ENCODE measurements at regions not wholly inside any gene's neighbourhood (a gene's known extent, or its start where the extent isn't known, plus 50 kb on each side); places are given as distances from the start of the nearest gene placed in this dataset.

- no peak for DNase-seq
Measured at GRCh38 chr7:12949060-12949931, 261.9 kb downstream of the ARL4A start.

- DNase-seq: no peak
Measured at GRCh38 chr7:12951397-12951801, 264.0 kb downstream of the ARL4A start.

DNA sequence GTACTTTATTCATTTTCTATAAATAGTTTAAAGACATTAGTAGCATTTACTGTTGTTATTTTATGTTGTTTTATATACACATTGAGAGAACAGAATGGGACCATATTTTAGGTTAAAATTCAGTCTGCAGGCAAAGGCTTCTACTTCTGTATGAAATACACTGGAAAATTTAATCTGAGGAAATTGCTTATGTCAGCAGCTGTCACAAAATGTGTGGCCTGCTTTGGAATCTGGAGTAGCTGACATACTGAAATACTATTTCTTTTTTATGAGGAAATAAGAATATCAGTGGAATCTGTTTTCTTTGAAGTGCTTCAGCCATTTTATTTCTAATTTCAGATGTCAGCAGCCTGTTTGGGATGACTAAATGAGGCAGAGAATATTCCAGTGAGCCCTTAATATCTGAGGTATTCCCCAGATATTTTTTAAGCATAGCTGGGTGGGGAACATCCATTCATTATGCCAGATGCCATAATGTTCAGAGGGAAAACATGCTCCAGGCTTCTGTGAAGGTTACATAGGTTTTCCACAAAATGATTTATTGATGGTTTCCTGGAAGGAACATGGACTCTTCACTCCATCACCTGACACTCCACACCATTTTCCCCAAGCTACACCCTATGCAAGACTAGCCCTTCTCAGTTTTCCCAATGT lies 267.1 kb downstream of the ARL4A start:
- no peak for DNase-seq

GRCh38 chr7:12957487-12957886 lies 270.1 kb downstream of the ARL4A start:
- no peak for DNase-seq

- no peak for DNase-seq
Measured at GRCh38 chr7:12961910-12962480, 274.6 kb downstream of the ARL4A start.

DNA sequence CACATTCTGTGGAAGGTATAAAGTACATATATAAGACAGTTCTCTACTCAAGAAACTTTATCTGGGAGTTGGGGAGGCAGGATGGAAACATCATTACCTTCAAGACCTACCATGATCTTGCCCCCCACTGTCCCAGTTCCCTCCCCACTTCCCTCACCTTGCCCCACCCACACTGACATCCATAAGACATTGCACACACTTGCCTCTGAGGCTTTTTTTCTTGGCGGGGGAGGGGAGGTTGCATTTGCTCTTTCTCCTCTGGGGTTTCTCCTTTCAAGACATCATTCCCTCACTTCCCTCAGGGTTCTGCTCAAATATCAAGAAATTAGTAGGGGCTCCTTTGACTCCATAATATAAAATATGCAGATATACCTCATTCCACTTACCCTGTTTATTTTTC lies 276.0 kb downstream of the ARL4A start:
- no peak for DNase-seq

DNA sequence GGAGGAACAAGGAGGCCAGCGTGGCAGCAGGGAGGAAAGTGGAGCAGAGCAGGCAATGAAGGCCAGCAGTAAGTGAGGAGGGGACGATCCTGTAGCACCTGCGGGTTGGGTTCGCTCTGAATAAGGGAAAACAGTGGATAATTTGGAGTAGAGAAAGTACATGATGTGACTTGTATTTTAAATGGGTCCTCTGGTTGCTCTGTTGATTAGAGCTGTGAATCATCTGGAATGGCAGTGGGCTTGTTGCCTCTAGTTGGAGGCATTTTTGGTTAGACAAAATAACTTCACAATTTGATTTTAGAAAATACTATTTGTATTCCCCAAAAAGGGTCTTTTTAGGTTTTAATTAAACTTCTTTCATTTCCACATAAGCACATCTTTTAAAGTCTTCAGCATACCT lies 277.4 kb downstream of the ARL4A start:
- DNase-seq: no peak

DNA sequence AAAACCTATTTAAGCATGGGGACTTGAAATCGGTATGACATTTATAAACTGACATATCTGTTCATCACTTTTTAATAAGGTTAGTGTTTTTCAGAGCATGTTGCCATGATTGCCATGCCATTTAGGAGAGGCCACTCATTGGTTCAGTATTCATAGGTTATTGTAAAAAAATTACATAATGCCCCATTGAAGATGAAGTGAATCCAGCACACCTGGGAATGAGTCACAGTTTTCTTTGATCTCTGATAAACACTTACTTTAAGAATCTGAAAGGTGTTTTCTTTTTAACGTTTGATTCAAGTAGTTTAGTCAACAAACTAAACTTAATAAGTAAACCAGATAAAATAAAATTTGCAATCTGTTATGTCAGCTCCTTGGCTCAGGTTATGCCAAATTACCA lies 278.3 kb downstream of the ARL4A start:
- DNase-seq: no peak

- no peak for DNase-seq
Measured at GRCh38 chr7:12967322-12967721, 279.9 kb downstream of the ARL4A start.

DNA sequence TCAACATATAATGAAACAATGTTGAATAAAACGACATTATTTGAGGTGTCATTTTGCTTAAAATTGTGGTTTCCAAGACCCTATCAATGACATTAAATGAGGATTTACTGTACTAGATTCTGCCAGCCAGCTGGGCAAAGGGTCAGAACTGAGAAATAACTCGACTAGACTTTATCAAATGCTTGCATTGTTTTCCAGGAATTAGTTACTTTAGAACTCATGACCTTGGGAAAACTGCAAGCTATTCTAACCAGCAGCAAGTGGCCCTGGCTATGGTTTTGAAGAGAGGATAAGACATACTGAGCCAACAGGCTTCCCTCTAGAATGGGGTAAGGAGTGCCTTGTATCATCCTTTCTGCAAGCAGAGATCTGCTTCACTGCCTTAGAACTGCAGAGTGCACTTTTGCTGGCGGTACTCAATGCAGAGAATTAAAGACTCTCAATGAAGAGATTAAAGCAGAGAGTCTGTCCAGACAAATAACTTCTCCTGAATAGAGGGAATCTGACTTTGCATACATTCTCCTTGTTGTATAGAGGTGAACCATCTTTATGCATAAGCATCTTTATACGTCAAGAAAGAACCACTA lies 281.5 kb downstream of the ARL4A start:
- DNase-seq: no peak

- no peak for DNase-seq
Measured at GRCh38 chr7:12970626-12971025, 283.2 kb downstream of the ARL4A start.

DNA sequence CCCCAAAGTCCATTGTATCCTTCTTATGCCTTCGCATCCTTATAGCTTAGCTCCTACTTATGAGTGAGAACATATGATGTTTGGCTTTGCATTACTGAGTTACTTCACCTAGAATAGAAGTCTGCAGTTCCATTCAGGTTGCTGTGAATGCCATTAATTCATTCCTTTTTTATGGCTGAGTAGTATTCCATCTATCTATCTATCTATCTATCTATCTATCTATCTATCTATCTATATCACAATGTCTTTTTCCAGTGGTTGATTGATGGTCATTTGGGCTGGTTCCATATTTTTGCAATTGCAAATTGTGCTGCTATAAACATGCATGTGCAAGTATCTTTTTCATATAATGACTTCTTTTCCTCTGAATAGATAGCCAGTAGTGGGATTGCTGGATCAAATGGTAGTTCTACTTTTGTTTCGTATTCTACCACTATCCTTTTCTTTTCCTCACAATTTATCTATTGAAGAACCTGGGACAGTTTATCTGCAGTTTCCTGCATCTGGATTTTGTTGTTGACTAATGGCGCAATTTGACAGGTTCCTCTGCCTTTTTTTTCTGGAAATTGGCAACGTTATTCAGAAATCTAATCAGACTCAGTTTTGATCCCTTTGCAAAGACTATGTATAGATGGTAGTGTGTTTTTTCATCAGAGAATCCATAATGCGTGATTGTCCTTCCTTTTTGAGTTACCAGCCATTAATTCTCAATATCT lies 287.2 kb downstream of the ARL4A start:
- no peak for DNase-seq

- no peak for DNase-seq
Measured at GRCh38 chr7:12975412-12975811, 288.0 kb downstream of the ARL4A start.

GRCh38 chr7:12979181-12979580 lies 291.7 kb downstream of the ARL4A start:
- no peak for DNase-seq

DNA sequence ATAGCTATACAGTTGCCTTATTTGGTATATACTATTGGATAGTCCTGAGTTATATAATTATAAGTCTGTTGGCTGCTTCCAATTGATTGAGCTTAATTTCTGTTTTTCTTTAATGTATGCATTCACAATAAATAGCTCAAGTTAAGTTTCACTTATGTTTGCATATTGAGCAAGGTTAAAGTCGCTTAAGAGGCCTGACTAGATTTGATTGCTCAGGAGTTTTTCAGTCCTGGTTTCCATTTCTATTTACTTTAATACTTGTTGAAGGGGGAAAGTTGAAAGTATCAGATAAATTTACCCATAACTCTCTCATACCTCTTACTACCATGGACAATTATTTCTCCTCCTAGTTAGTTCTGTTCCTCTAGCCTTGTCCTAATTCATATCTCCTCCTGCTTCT lies 294.7 kb downstream of the ARL4A start:
- no peak for DNase-seq

DNA sequence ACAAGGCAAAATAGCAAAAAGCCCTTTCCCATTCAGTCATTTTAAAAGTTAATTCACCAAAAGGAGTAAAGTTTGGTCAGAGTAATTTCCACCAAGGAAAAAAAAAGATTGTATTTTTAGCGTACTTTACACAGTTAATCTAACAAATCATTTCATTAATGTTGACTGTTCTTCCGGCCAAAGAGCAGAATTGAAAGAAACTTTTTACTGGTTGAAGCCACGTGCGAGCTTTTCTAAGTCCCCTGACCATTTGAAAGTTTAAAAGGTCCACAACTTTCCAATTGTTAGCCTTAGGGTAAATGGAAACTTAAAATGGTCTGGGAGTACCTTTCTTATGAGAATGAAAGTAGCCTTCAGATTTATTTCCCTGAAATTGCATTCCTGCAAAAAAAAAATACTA lies 296.7 kb downstream of the ARL4A start:
- no peak for DNase-seq

DNA sequence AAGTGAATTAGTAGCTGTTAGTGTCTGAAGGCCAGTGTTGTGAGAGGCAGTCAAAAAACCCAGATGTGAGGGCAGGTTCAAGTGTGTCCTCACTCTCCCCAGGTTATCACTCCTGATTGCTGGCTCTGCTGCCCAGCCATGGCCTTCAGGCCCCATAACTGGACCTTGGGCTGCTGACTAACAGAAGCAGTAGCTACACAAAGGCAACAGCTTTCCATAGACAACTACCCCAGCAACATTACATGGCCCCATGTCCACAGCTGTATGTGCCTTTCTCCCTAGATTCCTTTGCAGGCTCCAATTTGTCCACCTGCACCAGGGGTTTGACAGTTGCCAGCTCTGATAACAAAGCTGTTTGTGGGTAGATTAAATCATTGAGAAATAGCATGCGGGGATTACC lies 297.8 kb downstream of the ARL4A start:
- no peak for DNase-seq

DNA sequence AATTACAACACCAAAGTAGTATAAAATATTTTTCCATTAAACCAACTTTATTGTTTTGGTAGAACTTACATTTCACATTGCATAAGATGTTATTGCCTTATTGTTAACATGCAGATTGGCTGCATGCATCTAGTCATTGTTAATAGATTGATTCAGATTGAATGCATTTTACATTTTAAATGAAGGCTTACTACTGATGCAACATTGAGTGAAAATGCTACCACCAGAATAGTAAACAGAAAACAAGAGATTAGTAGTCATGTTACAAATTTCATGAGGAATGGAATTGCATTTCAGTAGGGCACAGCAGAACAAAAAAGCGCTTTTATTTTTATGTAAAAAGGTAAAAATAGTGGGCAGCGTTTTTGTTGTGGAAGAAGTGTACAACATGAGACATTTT lies 298.3 kb downstream of the ARL4A start:
- no peak for DNase-seq

DNA sequence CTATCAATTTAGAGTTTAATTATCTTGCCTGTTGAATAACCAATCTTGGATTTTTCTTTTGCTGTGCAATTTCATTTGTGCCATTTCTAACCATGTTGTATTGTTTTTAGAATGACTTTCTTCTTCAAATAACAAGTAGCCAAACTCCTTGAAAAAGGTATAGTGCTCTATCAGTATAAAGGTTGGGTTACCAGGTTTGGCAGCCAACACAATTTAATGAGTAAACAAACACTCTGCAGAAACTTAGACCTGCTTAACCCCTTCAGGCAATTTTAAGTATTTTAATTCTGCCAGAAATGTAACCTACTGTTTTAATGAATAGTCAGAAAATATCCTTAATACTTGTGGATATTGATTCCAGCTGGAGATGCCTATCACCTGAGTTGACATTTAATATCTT lies 299.8 kb downstream of the ARL4A start:
- no peak for DNase-seq

- DNase-seq: no peak
Measured at GRCh38 chr7:12990440-12990839, 303.0 kb downstream of the ARL4A start.

GRCh38 chr7:12993025-12993424 lies 305.6 kb downstream of the ARL4A start:
- DNase-seq: no peak

- DNase-seq: no peak
Measured at GRCh38 chr7:12995912-12996469, 308.6 kb downstream of the ARL4A start.

DNA sequence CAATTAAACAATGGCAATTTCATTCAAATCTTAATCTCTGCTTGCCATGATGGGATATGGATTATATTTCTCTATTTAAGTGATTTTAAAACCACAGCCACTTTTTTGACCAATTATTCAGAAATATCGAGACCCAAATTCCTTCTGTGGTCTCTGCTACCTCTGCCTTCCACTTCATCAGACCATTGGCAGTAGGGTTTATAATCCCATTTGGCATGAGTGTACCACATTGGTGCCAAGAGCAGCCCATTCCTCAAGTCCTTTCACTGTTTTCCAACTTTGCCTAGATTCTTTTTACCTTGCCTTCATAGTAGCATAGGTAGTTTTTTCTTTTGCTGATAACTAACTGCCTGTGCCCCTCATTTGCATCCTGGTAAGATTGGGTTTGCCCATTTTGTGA lies 319.9 kb downstream of the ARL4A start:
- no peak for DNase-seq

Measured in stimulated activated CD4-positive, alpha-beta T cell treated with anti-CD3 and anti-CD28 coated beads, Interleukin-4, amount 100 ng/mL, for 24 hours (primary cell).